Activated CD4-positive, alpha-beta T cell treated with anti-CD3 and anti-CD28 coated beads, Interleukin-2, amount 50 U/mL, for 16 hours (primary cell): ENCODE measurements at regions not wholly inside any gene's neighbourhood (a gene's known extent, or its start where the extent isn't known, plus 50 kb on each side); places are given as distances from the start of the nearest gene placed in this dataset.
A peak's percentile ranks its signal among the peaks of the same experiment; 100 is the strongest.
"Not testable (repeated sequence)": the region's sequence is repeated elsewhere in the genome, so short reads cannot be mapped to it uniquely, and the experiment has no call there.

Source experiments
- DNase-seq: peaks from one replicate; pipeline ENCODE4 v3.0.0-alpha.2; 2020

- DNase-seq: no peak
Observed at GRCh38 chr18:34280000-34280399, 55.3 kb upstream of the NOL4 start.

GRCh38 chr18:34280653-34281052, 55.9 kb upstream of the NOL4 start:
- DNase-seq: no peak

DNA sequence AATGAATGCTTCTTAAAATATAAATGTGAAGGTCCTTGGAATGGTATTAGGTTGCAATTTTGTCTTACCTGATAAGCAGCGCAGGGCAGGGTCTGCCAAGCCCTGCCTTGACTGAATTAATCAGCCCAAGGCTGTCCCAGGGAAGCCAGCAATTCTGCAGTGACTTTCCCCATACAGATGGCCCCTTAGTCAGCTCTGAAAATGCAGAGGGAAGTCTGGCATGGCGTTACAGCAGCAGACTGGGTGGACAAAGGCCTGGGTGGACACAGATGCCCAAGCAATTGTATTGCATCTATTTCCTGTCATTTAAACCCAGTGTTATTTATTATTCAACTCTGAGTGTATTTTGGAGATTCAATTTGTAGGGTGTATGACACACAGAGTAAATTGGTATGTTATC, 56.6 kb upstream of the NOL4 start:
- DNase-seq: no peak

GRCh38 chr18:34281722-34282121, 57.0 kb upstream of the NOL4 start:
- DNase-seq: no peak

DNA sequence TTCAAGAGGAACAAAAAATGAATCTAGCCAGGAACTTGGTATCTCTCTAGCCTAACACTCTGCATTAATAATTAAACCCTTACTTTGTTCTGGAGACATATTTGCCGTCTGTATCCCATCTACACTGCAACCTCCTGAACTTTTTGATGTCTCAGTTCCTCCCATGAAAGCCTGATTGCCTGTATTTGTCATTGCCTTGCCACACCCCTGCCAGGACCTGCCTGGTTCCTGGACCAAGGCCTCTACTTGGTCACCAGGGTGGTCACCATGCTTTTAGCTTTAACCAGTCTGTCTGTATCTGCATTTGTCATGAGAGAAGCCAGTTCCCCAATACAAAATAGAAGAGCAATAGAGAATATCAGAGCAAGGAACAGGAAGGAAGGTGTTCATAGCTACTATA, 58.8 kb upstream of the NOL4 start:
- no peak for DNase-seq

- no peak for DNase-seq
Observed at GRCh38 chr18:34287825-34288224, 63.1 kb upstream of the NOL4 start.

DNA sequence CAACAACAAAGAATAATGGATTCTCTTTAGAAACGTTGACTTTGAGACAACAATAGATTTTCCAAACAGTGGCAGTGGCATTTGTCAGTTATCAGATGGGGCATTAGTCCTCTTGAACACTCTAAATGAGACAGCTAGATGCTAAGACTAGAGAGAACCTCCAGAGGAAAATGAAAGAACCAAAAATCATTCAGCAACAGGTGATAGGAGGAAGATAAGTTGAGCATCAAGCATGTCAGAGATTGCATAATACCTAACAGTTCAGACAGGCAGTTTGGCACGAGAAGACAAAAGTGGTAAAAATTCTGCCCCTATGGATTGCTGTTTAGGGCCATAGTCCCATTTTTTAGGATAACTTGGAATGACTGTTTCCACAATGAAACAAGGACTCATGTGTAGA, 67.9 kb upstream of the NOL4 start:
- no peak for DNase-seq

GRCh38 chr18:34297287-34297686, 72.6 kb upstream of the NOL4 start:
- DNase-seq: no peak

DNA sequence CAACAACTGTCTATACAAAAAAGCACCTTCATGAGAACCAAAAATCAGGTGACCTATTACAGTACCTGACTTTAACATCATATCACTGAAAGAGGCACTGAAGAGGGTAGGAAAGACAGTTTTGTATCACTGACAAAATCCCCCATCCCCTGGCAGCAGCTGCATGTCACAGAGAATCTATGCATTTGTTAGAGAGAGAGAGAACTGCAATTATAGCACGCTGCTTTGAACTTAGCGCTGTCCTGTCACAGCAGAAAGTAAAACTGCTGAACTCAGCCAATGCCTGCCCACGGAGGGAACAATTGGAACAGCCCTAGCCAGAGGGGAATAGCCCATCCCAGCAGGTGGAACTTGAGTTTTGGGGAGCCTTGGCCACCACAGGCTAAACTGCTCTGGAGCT, 75.1 kb upstream of the NOL4 start:
- no peak for DNase-seq

- no peak for DNase-seq
Observed at GRCh38 chr18:34311468-34311867, 86.8 kb upstream of the NOL4 start.

DNA sequence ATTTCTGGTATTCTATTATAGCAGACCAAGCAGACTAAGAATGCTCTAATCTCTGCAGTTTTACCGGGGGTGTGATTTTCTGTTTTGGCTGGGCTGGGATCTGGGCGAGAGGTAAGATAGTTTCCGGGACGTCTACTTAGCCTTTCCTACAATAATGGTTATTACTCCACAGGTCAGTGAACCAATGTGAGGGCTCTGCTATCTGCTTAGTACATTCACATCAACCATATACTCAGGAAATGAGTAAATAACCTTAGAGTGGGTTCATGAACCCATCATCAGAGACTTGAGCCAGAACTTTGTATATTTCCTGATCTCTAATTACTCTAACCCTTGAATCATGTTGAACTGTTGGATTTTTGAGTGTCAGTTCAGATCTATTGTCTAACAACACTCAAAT, 90.1 kb upstream of the NOL4 start:
- no peak for DNase-seq

DNA sequence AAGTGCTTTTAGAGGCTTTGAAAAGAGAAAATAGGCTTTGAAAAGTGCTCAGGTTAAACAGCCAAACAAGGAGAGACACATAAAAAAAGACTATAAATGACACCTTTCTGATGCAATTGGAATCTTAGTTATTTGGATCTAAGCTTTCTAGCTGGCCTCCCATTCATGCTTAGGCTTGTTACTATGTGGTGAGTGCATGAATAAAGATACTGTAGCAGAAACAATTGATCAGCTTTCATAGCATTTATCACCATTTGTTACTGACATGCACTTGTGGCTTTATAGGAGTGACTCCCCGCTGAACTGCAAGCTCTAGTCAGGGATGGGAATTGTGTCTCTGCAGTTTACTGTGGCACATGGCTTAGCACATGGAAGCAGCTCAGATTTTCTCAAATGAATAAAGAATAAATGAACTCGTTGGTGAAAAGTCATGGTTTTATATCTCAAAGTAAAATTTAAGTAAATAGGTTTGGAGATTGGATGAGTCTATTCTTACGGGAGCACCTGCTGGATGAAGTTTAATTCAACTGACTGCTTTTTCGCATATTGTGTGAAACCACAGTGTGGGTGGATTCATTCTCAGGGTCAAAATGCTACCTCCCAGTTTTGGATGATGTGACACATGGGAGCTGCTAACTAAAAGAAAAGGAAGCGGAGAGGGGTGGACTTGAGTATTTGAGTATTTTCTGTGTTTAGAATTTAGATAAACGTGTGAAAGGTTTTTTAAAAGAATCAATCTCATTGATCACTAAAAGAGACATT, 91.1 kb upstream of the NOL4 start:
- no peak for DNase-seq

- DNase-seq: no peak
Observed at GRCh38 chr18:34320267-34320666, 95.6 kb upstream of the NOL4 start.

- DNase-seq: no peak
Observed at GRCh38 chr18:34321066-34321465, 96.4 kb upstream of the NOL4 start.

GRCh38 chr18:34322365-34323289, 97.9 kb upstream of the NOL4 start:
- DNase-seq: peak; percentile 13

DNA sequence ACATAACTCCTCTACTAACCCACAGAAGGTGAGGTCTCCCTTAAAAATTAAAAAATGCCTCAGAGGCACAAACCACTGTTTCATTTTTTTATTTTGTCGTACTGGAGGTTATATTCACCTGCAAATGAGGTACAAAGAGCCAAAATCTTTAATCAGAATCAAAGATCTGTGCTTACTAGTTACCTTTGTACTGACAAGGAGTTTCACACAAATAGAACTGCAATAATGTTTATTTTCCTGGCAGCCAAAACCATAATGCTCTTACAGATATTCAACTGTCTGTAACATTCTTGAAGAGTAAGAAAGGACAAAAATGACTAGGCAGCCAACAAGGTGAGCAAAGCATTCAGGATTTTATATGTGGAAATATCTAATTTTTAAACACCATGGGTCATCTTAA, 105.1 kb upstream of the NOL4 start:
- DNase-seq: no peak

GRCh38 chr18:34330308-34330707, 105.6 kb upstream of the NOL4 start:
- DNase-seq: no peak

DNA sequence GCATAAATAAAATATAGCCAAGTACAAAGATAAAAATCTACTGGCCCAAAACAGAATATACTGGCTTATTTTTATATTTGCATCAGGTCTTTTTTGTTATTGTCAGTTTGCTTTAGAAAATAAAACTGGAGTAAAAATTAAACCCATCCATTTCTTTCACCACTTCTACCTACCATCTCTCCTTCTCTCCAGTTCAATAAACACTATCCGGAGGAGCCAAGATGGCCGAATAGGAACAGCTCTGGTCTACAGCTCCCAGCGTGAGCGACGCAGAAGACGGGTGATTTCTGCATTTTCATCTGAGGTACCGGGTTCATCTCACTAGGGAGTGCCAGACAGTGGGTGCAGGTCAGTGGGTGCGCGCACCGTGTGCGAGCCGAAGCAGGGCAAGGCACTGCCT, 106.2 kb upstream of the NOL4 start:
- DNase-seq: not testable (repeated sequence)

DNA sequence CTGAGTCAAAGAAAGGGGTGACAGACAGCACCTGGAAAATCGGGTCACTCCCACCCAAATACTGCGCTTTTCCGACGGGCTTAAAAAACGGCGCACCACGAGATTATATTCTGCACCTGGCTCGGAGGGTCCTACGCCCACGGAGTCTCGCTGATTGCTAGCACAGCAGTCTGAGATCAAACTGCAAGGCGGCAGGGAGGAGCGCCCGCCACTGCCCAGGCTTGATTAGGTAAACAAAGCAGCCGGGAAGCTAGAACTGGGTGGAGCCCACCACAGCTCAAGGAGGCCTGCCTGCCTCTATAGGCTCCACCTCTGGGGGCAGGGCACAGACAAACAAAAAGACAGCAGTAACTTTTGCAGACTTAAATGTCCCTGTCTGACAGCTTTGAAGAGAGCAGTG, 106.6 kb upstream of the NOL4 start:
- not testable (repeated sequence) for DNase-seq

DNA sequence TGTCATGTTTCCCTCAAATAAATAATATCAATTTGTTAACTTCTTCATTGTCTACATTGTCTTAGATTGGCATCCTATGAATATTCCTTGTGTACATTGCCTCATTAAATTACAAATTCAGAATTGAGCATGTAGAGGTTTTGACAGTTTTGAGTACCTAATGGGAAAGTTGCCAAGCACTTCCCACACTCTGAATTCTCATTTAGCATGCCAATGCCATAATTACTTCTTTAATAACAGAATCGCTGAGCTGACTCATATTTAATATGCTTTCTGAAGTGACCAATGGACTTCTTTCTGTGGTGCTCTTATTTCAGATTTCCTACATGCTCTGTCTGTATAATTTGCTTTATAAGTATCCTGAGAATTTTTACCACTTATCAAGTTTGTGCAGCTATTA, 114.4 kb upstream of the NOL4 start:
- no peak for DNase-seq

DNA sequence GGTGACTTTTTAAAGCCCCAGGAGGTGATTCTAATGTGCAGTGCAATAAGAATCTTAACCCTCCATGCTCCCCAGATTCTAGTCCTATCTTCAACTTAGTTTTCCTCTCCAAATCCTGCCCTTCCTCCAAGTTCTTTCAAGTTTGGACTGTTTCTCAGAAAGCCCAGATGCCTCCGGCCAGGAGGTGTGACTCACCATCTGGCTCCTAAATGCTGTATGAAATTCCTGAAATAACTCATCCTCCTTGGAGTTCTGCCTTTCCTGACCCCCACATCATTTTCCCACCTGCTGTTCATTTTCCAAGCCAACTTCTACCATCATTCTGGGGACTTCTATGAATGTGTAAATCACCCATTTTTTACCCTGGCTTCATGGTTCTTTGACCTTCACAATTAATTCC, 118.2 kb upstream of the NOL4 start:
- no peak for DNase-seq

GRCh38 chr18:34345738-34346137, 121.0 kb upstream of the NOL4 start:
- no peak for DNase-seq

DNA sequence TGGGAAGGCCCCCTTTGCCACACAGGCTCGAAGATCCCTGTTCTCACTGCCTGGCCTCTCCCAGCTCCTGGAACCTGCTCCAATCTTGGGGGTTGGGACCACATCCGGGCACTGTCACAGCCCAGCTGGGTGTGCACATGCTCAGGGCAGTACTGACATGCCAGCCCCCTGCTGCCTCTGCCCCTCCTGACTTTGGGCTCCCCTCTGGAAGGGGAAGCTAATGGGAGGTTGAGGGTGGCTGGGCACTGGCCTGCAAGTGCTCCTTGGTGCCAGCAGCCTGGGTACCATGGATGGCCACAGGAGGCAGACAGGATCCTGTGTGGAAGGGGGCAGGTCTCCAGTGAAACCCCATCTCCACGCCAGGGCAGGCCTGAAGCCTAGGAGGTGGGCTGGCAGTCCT, 126.1 kb upstream of the NOL4 start:
- DNase-seq: no peak
